Effector memory CD8-positive, alpha-beta T cell (primary cell): ENCODE measurements at regions not wholly inside any gene's neighbourhood (a gene's known extent, or its start where the extent isn't known, plus 50 kb on each side); places are given as distances from the start of the nearest gene placed in this dataset.

Experiments
- ATAC-seq: fragments of 150-1000 bp; cut with Tn5 transposase; replicated peaks from 2 replicates; pipeline ENCODE4 v1.10.0; 2021; ENCODE audit warnings: mild to moderate bottlenecking, moderate library complexity
- DNase-seq, 3 experiments: peaks; one replicate each; pipeline ENCODE4 v3.0.0; 2021
- H3K27ac Mint-ChIP-seq, 2 donors: one replicate each; pipeline ENCODE4 v1.8.0; 2022; ENCODE audit warnings: mild to moderate bottlenecking in 2 of 2, mixed read lengths in 2 of 2, moderate library complexity in 2 of 2
- H3K27me3 Mint-ChIP-seq, 2 donors: one replicate each; pipeline ENCODE4 v1.8.0; 2022; ENCODE audit warnings: mixed read lengths in 2 of 2
- H3K36me3 Mint-ChIP-seq: one replicate; pipeline ENCODE4 v1.8.0; 2022; ENCODE audit warnings: mild to moderate bottlenecking, moderate library complexity, mixed read lengths; ENCODE audit not compliant: insufficient read depth
- H3K4me1 Mint-ChIP-seq, 2 donors: one replicate each; pipeline ENCODE4 v1.8.0; 2022; ENCODE audit warnings: low read depth in 2 of 2, mixed read lengths in 2 of 2
- H3K4me3 Mint-ChIP-seq, 2 donors: one replicate each; pipeline ENCODE4 v1.8.0; 2022; ENCODE audit warnings: mild to moderate bottlenecking in 2 of 2, mixed read lengths in 2 of 2, moderate library complexity in 2 of 2
- H3K9me3 Mint-ChIP-seq, 2 donors: one replicate each; pipeline ENCODE4 v1.8.0; 2022; ENCODE audit warnings: mixed read lengths in 2 of 2

GRCh38 chr6:170155464-170156196, 135.2 kb downstream of the DLL1 start:
- no peak for DNase-seq
- Mint-ChIP-seq H3K27me3 (peaks cover 0 to 25% of the 10 kb centered on the region in 2 donors), H3K9me3 (no peaks in the 10 kb centered on the region)

GRCh38 chr6:170153436-170154319, 137.2 kb downstream of the DLL1 start:
- no peak for DNase-seq
- no peak for ATAC-seq
- Mint-ChIP-seq H3K4me3 (no peak overlapping the region), H3K9me3 (no peaks in the 10 kb centered on the region), H3K36me3 (peaks cover 3% of the 10 kb centered on the region), H3K27me3 (peaks cover 0 to 34% of the 10 kb centered on the region in 2 donors), H3K4me1 (peaks cover 15 to 25% of the 10 kb centered on the region in 2 donors), H3K27ac (no peak overlapping the region)

More at GRCh38 chr6:170155464-170156196, 135.2 kb downstream of the DLL1 start:
- no peak for ATAC-seq
- H3K36me3 Mint-ChIP-seq = no peaks in the 10 kb centered on the region
- H3K4me3 Mint-ChIP-seq = no peak overlapping the region
- peaks cover 0 to 8% of the 10 kb centered on the region in 2 donors for H3K4me1 Mint-ChIP-seq
- peak overlapping the region in 1 of 2 donors; percentile 20 for H3K27ac Mint-ChIP-seq

GRCh38 chr6:170152989-170153388, 137.9 kb downstream of the DLL1 start:
- DNase-seq (no peak), ATAC-seq (no peak)
- no peak overlapping the region for H3K4me3 Mint-ChIP-seq
- peaks cover 0 to 34% of the 10 kb centered on the region in 2 donors for H3K27me3 Mint-ChIP-seq
- H3K36me3 Mint-ChIP-seq = peaks cover 8% of the 10 kb centered on the region
- H3K27ac Mint-ChIP-seq = no peak overlapping the region
- no peaks in the 10 kb centered on the region for H3K9me3 Mint-ChIP-seq
- peaks cover 22 to 32% of the 10 kb centered on the region in 2 donors for H3K4me1 Mint-ChIP-seq

DNA sequence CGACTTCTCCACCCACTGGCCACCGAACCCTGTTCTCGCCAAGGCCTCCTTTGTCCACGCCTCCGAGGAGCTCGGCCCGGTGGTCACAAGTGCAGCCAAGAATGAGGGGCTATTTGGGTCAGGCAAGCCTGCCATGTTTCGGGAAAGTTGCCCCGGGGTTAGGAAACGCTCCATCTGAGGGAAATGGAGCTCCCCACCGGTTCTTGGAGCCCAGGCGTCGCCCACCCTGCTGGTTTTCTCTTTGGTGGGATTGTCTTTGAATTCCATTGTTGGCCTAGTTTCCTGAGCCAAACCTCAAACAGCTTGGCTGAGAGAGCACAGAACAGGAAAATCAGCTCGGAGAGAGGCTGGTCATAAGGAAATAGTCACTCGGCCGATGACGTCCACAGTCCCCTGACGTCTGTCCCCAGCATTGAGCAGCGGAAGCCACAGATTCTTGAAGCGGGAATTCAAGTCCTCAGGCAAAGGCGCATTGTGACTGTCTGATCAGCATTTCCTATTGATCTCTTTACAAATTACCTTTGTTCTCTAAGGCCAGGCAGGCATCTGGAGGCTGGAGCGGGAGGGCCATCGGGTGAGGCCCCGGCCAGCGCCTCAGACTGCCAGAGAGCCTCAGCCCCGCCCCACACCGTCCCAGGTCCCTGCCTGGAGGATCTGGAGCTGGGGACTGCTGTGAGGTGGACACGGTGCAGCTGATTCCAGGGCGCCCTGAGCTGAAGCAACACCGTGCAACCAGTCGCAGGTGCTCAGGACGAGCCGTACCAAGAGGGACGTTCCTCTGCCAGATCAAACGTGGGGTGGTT, 138.6 kb downstream of the DLL1 start:
- ATAC-seq = no peak
- Mint-ChIP-seq H3K4me3 (no peak overlapping the region), H3K36me3 (peaks cover 12% of the 10 kb centered on the region), H3K4me1 (peaks cover 29 to 38% of the 10 kb centered on the region in 2 donors), H3K9me3 (no peaks in the 10 kb centered on the region), H3K27ac (no peak overlapping the region), H3K27me3 (peaks cover 0 to 29% of the 10 kb centered on the region in 2 donors)
- DNase-seq = no peak

DNA sequence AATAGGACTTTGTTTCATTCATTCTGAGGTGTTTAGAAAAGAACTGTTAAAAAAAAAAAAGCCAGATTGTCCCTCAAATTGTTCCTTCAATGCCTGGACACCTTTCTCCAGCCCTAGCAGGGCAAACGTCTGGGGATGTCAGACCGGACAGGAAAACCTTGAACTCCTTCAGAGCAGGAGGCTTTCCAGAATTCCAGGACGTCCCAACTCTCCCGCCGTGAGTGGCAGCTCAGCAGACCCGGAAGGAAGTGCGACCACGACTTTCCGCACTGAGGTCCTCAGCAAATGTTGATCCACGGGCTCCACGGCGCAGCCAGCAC, 139.1 kb downstream of the DLL1 start:
- H3K4me3 Mint-ChIP-seq = no peak overlapping the region
- peaks cover 12% of the 10 kb centered on the region for H3K36me3 Mint-ChIP-seq
- H3K27ac Mint-ChIP-seq = no peak overlapping the region
- H3K27me3 Mint-ChIP-seq = peaks cover 0 to 26% of the 10 kb centered on the region in 2 donors
- no peaks in the 10 kb centered on the region for H3K9me3 Mint-ChIP-seq
- ATAC-seq (no peak), DNase-seq (no peak)
- H3K4me1 Mint-ChIP-seq = peaks cover 34 to 44% of the 10 kb centered on the region in 2 donors

DNA sequence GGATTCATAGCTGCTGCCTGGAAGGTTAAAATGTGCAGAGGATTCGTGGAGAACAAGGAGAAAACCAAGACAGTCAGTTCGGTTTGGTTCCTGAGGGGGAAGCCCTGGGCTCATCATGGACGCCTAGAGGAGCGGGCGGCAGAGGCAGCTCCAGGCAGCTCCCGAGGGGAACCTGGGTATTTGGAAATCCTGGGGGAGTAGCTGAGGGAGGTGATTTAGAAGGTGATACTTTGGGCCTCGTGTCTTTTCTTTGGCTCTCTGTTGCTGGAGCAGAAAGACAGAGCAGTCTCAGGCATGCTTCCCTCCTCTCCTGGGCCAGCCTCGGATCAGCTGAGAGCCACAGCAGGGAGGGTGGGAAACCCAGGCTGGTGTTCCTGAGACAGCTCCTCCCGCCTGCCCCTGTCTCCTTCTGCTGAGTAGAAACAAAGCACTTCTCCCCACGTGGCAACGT, 139.5 kb downstream of the DLL1 start:
- H3K27me3 Mint-ChIP-seq = peaks cover 0 to 26% of the 10 kb centered on the region in 2 donors
- H3K9me3 Mint-ChIP-seq = no peaks in the 10 kb centered on the region
- H3K4me3 Mint-ChIP-seq = no peak overlapping the region
- H3K27ac Mint-ChIP-seq = no peak overlapping the region
- no peak for DNase-seq
- no peak for ATAC-seq
- peaks cover 38 to 48% of the 10 kb centered on the region in 2 donors for H3K4me1 Mint-ChIP-seq
- H3K36me3 Mint-ChIP-seq = peaks cover 12% of the 10 kb centered on the region

- H3K27me3 Mint-ChIP-seq = peaks cover 0 to 26% of the 10 kb centered on the region in 2 donors
These were observed 140.3 kb downstream of the DLL1 start for GRCh38 chr6:170150590-170150945.

GRCh38 chr6:170149681-170150589, 140.9 kb downstream of the DLL1 start:
- DNase-seq (no peak), ATAC-seq (no peak)
- Mint-ChIP-seq H3K4me3 (peak overlapping the region; percentile 29 to 87), H3K9me3 (peaks cover under 1% of the 10 kb centered on the region in 2 donors), H3K27ac (peak overlapping the region; percentile 60 to 94), H3K36me3 (peaks cover 12% of the 10 kb centered on the region), H3K27me3 (peaks cover 0 to 26% of the 10 kb centered on the region in 2 donors), H3K4me1 (peaks cover 48 to 57% of the 10 kb centered on the region in 2 donors)

More at GRCh38 chr6:170150590-170150945, 140.3 kb downstream of the DLL1 start:
- Mint-ChIP-seq H3K36me3 (peaks cover 12% of the 10 kb centered on the region), H3K9me3 (no peaks in the 10 kb centered on the region), H3K27ac (peak overlapping the region in 1 of 2 donors; percentile 60), H3K4me3 (no peak overlapping the region), H3K4me1 (peaks cover 42 to 52% of the 10 kb centered on the region in 2 donors)
- ATAC-seq (no peak), DNase-seq (no peak)

DNA sequence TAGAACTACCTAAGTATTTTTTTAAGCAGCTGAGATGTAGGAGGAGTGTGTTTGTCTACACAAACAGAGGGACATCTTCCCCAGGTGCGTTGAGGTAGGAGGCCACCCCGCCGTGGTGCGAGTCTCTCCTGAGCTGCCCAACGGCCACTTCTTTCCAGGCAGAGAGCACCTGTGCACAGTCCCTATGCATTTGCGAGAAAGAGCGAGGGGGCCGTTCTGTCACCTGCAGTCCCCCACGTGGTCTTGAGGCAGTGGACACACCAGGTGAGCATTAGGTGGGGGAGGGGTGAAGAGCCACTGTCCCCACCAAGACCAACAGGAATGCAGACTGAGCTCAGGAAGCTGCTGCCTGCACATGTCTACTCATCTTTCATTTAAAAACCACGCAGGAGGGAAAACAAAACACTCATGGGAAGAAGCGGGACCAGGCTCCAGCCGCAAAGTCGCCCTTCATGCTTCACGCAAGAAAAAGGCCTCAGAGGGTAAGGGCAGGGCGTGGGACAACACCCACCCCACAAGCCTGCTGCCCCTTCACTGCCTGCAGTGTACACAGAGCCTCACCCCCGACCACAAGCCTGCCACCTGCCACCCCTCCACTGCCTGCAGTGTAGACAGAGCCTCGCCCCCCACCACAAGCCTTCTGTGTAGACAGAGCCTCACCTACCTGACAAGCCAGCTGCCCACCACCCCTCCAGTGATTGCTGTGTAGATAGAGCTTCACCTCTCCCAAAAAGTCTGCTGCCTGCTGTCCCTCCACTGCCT, 142.0 kb downstream of the DLL1 start:
- H3K4me1 Mint-ChIP-seq = peaks cover 55 to 63% of the 10 kb centered on the region in 2 donors
- DNase-seq (no peak), ATAC-seq (no peak)
- H3K27me3 Mint-ChIP-seq = peaks cover 0 to 26% of the 10 kb centered on the region in 2 donors
- peak overlapping the region; percentile 87 to 94 for H3K27ac Mint-ChIP-seq
- peaks cover 6 to 7% of the 10 kb centered on the region in 2 donors for H3K9me3 Mint-ChIP-seq
- peak overlapping the region; percentile 85 to 87 for H3K4me3 Mint-ChIP-seq
- H3K36me3 Mint-ChIP-seq = peaks cover 12% of the 10 kb centered on the region

DNA sequence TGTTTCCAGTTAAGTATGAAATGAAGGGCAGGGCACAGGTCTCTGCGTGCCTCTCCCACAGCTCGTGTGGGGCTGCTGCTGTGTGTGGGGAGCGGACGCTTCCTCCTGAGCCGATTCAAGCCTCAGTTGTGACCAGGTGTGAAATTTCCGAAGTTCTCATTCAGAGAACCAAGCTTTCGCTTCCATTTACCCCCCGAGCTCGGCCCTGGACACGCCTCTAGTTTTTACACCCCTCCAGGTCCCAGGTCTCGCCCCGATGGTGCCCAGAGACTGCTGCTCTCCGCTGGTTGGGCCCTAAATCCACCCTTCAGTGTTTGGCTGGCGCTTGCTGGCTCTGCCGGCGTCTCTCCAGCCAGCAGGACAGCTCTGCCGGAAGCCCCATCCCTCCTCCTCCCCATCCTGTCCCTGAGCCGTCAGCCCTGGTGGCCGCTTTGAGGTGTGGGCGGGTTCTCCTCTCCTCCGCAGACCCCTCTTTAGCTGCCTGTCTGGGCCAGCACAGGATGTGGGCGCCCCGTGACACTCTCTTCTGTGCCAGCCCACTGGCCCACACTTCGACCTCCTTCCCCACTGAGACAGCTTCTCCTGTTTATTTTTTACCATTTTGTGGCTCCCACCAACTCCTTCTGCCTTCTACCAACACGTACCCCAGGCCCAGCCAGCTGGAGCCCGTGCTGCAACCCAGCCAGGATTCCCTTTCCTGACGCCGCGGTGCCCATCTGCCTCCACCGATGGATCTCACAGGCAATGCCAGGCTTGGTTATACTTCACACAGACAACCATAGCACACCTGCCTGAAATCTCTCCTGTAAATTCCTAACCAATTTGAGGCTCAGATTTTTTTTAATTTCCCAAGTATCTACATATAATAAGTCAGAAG, 142.8 kb downstream of the DLL1 start:
- H3K27me3 Mint-ChIP-seq = peaks cover 0 to 26% of the 10 kb centered on the region in 2 donors
- peak overlapping the region; percentile 85 to 87 for H3K4me3 Mint-ChIP-seq
- H3K9me3 Mint-ChIP-seq = peaks cover 6 to 7% of the 10 kb centered on the region in 2 donors
- ATAC-seq = peak; percentile 87
- peaks cover 12% of the 10 kb centered on the region for H3K36me3 Mint-ChIP-seq
- H3K4me1 Mint-ChIP-seq = peaks cover 55 to 61% of the 10 kb centered on the region in 2 donors
- DNase-seq = peak; percentile 72 to 74 (median 72)
- peak overlapping the region; percentile 87 to 94 for H3K27ac Mint-ChIP-seq
